ENCODE measurements at regions not wholly inside any gene's neighbourhood (a gene's known extent, or its start where the extent isn't known, plus 50 kb on each side); places are given as distances from the start of the nearest gene placed in this dataset.
"Not testable (repeated sequence)": the region's sequence is repeated elsewhere in the genome, so short reads cannot be mapped to it uniquely, and the experiment has no call there.

- no peak for DNase-seq (ENCODE audit: low spot score)
- Mint-ChIP-seq H3K36me3 (ENCODE audit: low read depth) (no peaks in the 10 kb centered on the region), H3K27me3 (ENCODE audit: low read depth) (peaks cover 6% of the 10 kb centered on the region), H3K9me3 (ENCODE audit: low read depth) (no peaks in the 10 kb centered on the region), H3K4me1 (ENCODE audit: low read depth) (peaks cover 16% of the 10 kb centered on the region), H3K27ac (ENCODE audit: unreplicated experiment) (no peak overlapping the region), H3K4me3 (ENCODE audit: unreplicated experiment) (no peak overlapping the region)
- TF ChIP-seq CTCF (IDR thresholded peaks at IDR 0.05) = no peak
These were observed 263.6 kb downstream of the LPIN1 start for GRCh38 chr2:12010059-12010458.

GRCh38 chr2:12010779-12011178, 264.3 kb downstream of the LPIN1 start:
- H3K36me3 Mint-ChIP-seq (ENCODE audit: low read depth) = no peaks in the 10 kb centered on the region
- H3K9me3 Mint-ChIP-seq (ENCODE audit: low read depth) = no peaks in the 10 kb centered on the region
- H3K4me3 Mint-ChIP-seq (ENCODE audit: unreplicated experiment) = no peak overlapping the region
- TF ChIP-seq CTCF (IDR thresholded peaks at IDR 0.05) = no peak
- H3K27ac Mint-ChIP-seq (ENCODE audit: unreplicated experiment) = no peak overlapping the region
- DNase-seq (ENCODE audit: low spot score) = no peak
- H3K27me3 Mint-ChIP-seq (ENCODE audit: low read depth) = peaks cover 7% of the 10 kb centered on the region
- peaks cover 16% of the 10 kb centered on the region for H3K4me1 Mint-ChIP-seq (ENCODE audit: low read depth)

GRCh38 chr2:12014088-12014960, 267.9 kb downstream of the LPIN1 start:
- no peak for TF ChIP-seq CTCF (IDR thresholded peaks at IDR 0.05)
- Mint-ChIP-seq H3K27ac (ENCODE audit: unreplicated experiment) (no peak overlapping the region), H3K4me1 (ENCODE audit: low read depth) (no peaks in the 10 kb centered on the region), H3K36me3 (ENCODE audit: low read depth) (no peaks in the 10 kb centered on the region), H3K4me3 (ENCODE audit: unreplicated experiment) (no peak overlapping the region), H3K9me3 (ENCODE audit: low read depth) (no peaks in the 10 kb centered on the region), H3K27me3 (ENCODE audit: low read depth) (peaks cover 26% of the 10 kb centered on the region)
- DNase-seq (ENCODE audit: low spot score) = no peak

GRCh38 chr2:12017499-12018157, 271.2 kb downstream of the LPIN1 start:
- DNase-seq (ENCODE audit: low spot score) = no peak
- TF ChIP-seq CTCF (IDR thresholded peaks at IDR 0.05) = no peak
- Mint-ChIP-seq H3K4me1 (ENCODE audit: low read depth) (no peaks in the 10 kb centered on the region), H3K9me3 (ENCODE audit: low read depth) (peaks cover 17% of the 10 kb centered on the region), H3K36me3 (ENCODE audit: low read depth) (peaks cover 10% of the 10 kb centered on the region), H3K4me3 (ENCODE audit: unreplicated experiment) (no peak overlapping the region), H3K27ac (ENCODE audit: unreplicated experiment) (no peak overlapping the region), H3K27me3 (ENCODE audit: low read depth) (peaks cover 20% of the 10 kb centered on the region)

- H3K27ac Mint-ChIP-seq (ENCODE audit: unreplicated experiment); DNase-seq (ENCODE audit: low spot score); H3K4me1 Mint-ChIP-seq (ENCODE audit: low read depth); H3K4me3 Mint-ChIP-seq (ENCODE audit: unreplicated experiment): not testable (repeated sequence)
- peaks cover 10% of the 10 kb centered on the region for H3K36me3 Mint-ChIP-seq (ENCODE audit: low read depth)
- peaks cover 17% of the 10 kb centered on the region for H3K9me3 Mint-ChIP-seq (ENCODE audit: low read depth)
- H3K27me3 Mint-ChIP-seq (ENCODE audit: low read depth) = peaks cover 20% of the 10 kb centered on the region
These were observed 272.3 kb downstream of the LPIN1 start for GRCh38 chr2:12018726-12019125.

Data from chondrocyte (in vitro differentiated cells).